OCI-LY1 (cell line): ENCODE measurements at regions not wholly inside any gene's neighbourhood (a gene's known extent, or its start where the extent isn't known, plus 50 kb on each side); places are given as distances from the start of the nearest gene placed in this dataset.

ENCODE experiments used
- H2AFZ ChIP-seq: fragments of 200-600 bp; sonication (generic), shearing (Covaris generic); 2 replicates; pipeline ENCODE4 v1.6.0; 2014; ENCODE audit warnings: antibody characterized with exemption, mild to moderate bottlenecking, low read length
- H3F3A ChIP-seq: fragments of 200-600 bp; sonication (generic), shearing (Covaris generic); 2 replicates; pipeline ENCODE4 v1.6.0; 2014; ENCODE audit warnings: mild to moderate bottlenecking, antibody characterized with exemption, low read length, moderate library complexity; ENCODE audit not compliant: insufficient read depth
- H3K27ac ChIP-seq: fragments of 200-600 bp; sonication (generic); 2 replicates; pipeline ENCODE4 v1.5.1; 2014; ENCODE audit warnings: low read length, mixed run types, mild to moderate bottlenecking, low read depth; ENCODE audit not compliant: poor library complexity, severe bottlenecking
- H3K27me3 ChIP-seq: fragments of 200-600 bp; sonication (generic); 2 replicates; pipeline ENCODE4 v1.6.0; 2014; ENCODE audit warnings: antibody characterized with exemption, mild to moderate bottlenecking, low read length, moderate library complexity; ENCODE audit not compliant: insufficient read depth
- H3K36me3 ChIP-seq: fragments of 200-600 bp; sonication (generic); 2 replicates; pipeline ENCODE4 v1.6.1; 2014; ENCODE audit warnings: mild to moderate bottlenecking, antibody characterized with exemption, low read length, moderate library complexity, mixed read lengths; ENCODE audit not compliant: insufficient read depth
- H3K4me1 ChIP-seq: fragments of 200-600 bp; sonication (generic); 2 replicates; pipeline ENCODE4 v1.5.1; 2014; ENCODE audit warnings: mild to moderate bottlenecking, low read length, moderate library complexity; ENCODE audit not compliant: insufficient read depth, severe bottlenecking
- H3K4me2 ChIP-seq: fragments of 200-600 bp; sonication (generic), shearing (Covaris generic); 2 replicates; pipeline ENCODE4 v1.6.1; 2014; ENCODE audit warnings: low read length
- H3K4me3 ChIP-seq: fragments of 200-600 bp; sonication (generic); 2 replicates; pipeline ENCODE4 v1.5.1; 2014; ENCODE audit warnings: low read length, low read depth, mild to moderate bottlenecking, mixed read lengths; ENCODE audit not compliant: poor library complexity, severe bottlenecking
- H3K79me2 ChIP-seq: fragments of 200-600 bp; shearing (Covaris generic); 2 replicates; pipeline ENCODE4 v1.6.1; 2016; ENCODE audit warnings: mixed run types, low read length, mixed read lengths; ENCODE audit not compliant: insufficient read depth
- H3K9ac ChIP-seq: fragments of 200-600 bp; sonication (generic), shearing (Covaris generic); 2 replicates; pipeline ENCODE4 v1.6.1; 2014; ENCODE audit warnings: mild to moderate bottlenecking, low read length, mixed read lengths
- H3K9me2 ChIP-seq: fragments of 200-600 bp; sonication (generic), shearing (Covaris generic); 2 replicates; pipeline ENCODE4 v1.6.1; 2014; ENCODE audit warnings: low read depth, mild to moderate bottlenecking, low read length, mixed read lengths
- H3K9me3 ChIP-seq: fragments of 200-600 bp; shearing (Covaris generic); 2 replicates; pipeline ENCODE4 v1.6.1; 2014; ENCODE audit warnings: low read length, mixed read lengths
- H4K20me1 ChIP-seq: fragments of 200-600 bp; sonication (generic), shearing (Covaris generic); 2 replicates; pipeline ENCODE4 v1.6.0; 2016; ENCODE audit warnings: mild to moderate bottlenecking, low read length; ENCODE audit not compliant: insufficient read depth
- EZH2 ChIP-seq: fragments of 200-600 bp; sonication (generic), shearing (Covaris generic); IDR thresholded peaks from 2 replicates; pipeline ENCODE4 v1.8.0; 2017; ENCODE audit warnings: borderline replicate concordance, mixed run types, mild to moderate bottlenecking, antibody characterized with exemption, low read length, moderate library complexity, mixed read lengths
- TF ChIP-seq, protein P1 (sequence below): fragments of 200-600 bp; sonication (generic), shearing (Covaris generic); IDR thresholded peaks from 2 replicates; pipeline ENCODE4 v1.5.1; 2017; ENCODE audit warnings: mild to moderate bottlenecking, antibody characterized with exemption, low read length, moderate library complexity, mixed read lengths

DNA sequence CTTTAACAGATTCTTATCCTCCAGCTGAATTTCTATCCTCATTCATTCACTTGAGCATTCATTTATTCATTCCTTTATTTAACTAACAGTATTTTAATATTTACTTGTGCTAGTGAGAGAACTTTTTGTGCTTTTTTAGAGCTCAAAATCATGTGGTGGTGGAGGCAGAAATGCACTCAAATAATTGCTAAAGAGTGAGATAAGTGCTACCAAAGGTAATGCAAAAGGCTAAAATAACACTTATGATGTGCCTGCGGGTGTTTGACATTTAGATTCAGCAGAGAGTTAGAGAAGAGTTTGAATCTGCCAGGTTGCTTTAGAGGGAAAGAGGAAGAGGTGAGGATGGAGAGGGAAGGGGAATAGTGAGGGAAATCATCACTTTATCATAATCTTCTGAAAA, 431.5 kb upstream of the EDIL3 start:
- Histone ChIP-seq H2AFZ (no peak overlapping the region), H3K9me2 (0 out of 2 replicates have a peak, but pooled peaks cover 2% of the 10 kb centered on the region), H3K4me2 (no peak overlapping the region)

DNA sequence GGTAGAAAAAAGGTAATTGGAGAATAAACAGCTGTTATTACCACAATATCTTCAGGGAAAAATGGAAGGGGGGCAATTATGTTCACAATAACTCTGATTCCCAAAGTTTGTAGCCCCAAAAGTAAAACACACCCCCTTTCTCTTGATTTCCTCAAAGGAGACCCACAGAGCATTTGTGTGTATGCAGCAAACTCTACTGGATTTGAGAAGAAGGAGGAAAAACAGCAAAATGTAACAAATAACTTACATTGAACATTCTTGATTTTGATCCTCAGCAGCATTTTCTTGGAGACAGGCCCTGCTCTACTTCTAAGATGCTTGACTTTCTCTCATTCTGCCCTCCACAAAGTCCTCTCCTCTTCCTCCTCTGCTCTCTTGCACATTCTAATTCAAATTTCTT, 420.8 kb upstream of the EDIL3 start:
- Histone ChIP-seq H3K9me3 (no peaks in the 10 kb centered on the region), H3K36me3 (no peaks in the 10 kb centered on the region), H3K27me3 (no peaks in the 10 kb centered on the region), H3F3A (no peaks in the 10 kb centered on the region), H3K79me2 (no peaks in the 10 kb centered on the region), H3K4me1 (no peaks in the 10 kb centered on the region), H2AFZ (no peak overlapping the region), H3K9me2 (no peaks in the 10 kb centered on the region), H4K20me1 (no peaks in the 10 kb centered on the region), H3K9ac (no peak overlapping the region), H3K4me2 (no peak overlapping the region), H3K4me3 (no peak overlapping the region), H3K27ac (no peak overlapping the region)
- TF ChIP-seq EZH2, result no peak
- TF ChIP-seq, protein P1, sequence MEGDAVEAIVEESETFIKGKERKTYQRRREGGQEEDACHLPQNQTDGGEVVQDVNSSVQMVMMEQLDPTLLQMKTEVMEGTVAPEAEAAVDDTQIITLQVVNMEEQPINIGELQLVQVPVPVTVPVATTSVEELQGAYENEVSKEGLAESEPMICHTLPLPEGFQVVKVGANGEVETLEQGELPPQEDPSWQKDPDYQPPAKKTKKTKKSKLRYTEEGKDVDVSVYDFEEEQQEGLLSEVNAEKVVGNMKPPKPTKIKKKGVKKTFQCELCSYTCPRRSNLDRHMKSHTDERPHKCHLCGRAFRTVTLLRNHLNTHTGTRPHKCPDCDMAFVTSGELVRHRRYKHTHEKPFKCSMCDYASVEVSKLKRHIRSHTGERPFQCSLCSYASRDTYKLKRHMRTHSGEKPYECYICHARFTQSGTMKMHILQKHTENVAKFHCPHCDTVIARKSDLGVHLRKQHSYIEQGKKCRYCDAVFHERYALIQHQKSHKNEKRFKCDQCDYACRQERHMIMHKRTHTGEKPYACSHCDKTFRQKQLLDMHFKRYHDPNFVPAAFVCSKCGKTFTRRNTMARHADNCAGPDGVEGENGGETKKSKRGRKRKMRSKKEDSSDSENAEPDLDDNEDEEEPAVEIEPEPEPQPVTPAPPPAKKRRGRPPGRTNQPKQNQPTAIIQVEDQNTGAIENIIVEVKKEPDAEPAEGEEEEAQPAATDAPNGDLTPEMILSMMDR, result no peak

More for the DNA sequence above, 431.5 kb upstream of the EDIL3 start:
- Histone ChIP-seq H3F3A (no peaks in the 10 kb centered on the region), H3K9me3 (no peaks in the 10 kb centered on the region), H3K79me2 (no peaks in the 10 kb centered on the region), H3K9ac (no peak overlapping the region), H3K4me3 (no peak overlapping the region), H3K36me3 (no peaks in the 10 kb centered on the region), H3K27me3 (no peaks in the 10 kb centered on the region), H3K27ac (no peak overlapping the region), H3K4me1 (no peaks in the 10 kb centered on the region), H4K20me1 (no peaks in the 10 kb centered on the region)
- no peak for TF ChIP-seq EZH2
- TF ChIP-seq, protein P1, result no peak

DNA sequence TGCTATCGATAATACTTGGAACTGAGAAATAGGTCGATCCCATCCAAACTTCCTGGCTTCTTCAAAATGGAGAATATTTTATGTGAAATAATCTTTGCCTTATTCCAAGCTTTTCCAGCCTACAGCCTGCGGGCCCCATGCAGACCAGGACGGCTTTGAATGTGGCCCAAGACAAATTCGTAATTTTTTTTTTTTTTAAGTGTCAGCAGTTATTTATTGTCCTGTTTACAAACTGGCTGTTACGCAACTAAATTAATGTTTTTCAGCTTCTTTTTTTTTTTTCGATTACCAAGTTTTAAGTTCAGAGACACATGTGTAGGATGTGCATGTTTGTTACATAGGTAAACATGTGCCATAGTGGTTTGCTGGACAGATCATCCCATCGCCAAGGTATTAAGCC, 411.7 kb upstream of the EDIL3 start:
- no peak overlapping the region for H3K4me2 ChIP-seq
- H3K36me3 ChIP-seq, result no peaks in the 10 kb centered on the region
- no peak overlapping the region for H3K9ac ChIP-seq
- no peaks in the 10 kb centered on the region for H3K79me2 ChIP-seq
- H3K4me1 ChIP-seq, result no peaks in the 10 kb centered on the region
- no peak overlapping the region for H3K4me3 ChIP-seq
- no peaks in the 10 kb centered on the region for H3K9me2 ChIP-seq
- no peaks in the 10 kb centered on the region for H3K27me3 ChIP-seq
- TF ChIP-seq, protein P1, result no peak
- no peak for TF ChIP-seq EZH2
- H2AFZ ChIP-seq, result no peak overlapping the region
- no peaks in the 10 kb centered on the region for H3K9me3 ChIP-seq
- H4K20me1 ChIP-seq, result no peaks in the 10 kb centered on the region
- H3F3A ChIP-seq, result no peaks in the 10 kb centered on the region
- H3K27ac ChIP-seq, result no peak overlapping the region
